Duodenal mucosa (tissue), 2 donors: ENCODE measurements at regions not wholly inside any gene's neighbourhood (a gene's known extent, or its start where the extent isn't known, plus 50 kb on each side); places are given as distances from the start of the nearest gene placed in this dataset.

Source experiments
- H3K27ac ChIP-seq: one replicate; pipeline ENCODE4 v1.7.0; 2013; ENCODE audit warnings: low read depth, low read length
- H3K27me3 ChIP-seq, 2 donors: one replicate each; pipeline ENCODE4 v1.7.0; 2013; ENCODE audit warnings: low read length in 2 of 2, control low read depth in 1 of 2; ENCODE audit not compliant: insufficient read depth in 2 of 2, control insufficient read depth in 1 of 2
- H3K36me3 ChIP-seq, 2 donors: one replicate each; pipeline ENCODE4 v1.7.0; 2013; ENCODE audit warnings: low read length in 2 of 2, control low read depth in 1 of 2; ENCODE audit not compliant: insufficient read depth in 2 of 2, control insufficient read depth in 1 of 2
- H3K4me1 ChIP-seq, 2 donors: one replicate each; pipeline ENCODE4 v1.7.0; 2013; ENCODE audit warnings: low read length in 2 of 2, control low read depth in 1 of 2; ENCODE audit not compliant: insufficient read depth in 2 of 2, control insufficient read depth in 1 of 2
- H3K4me3 ChIP-seq, 2 donors: one replicate each; pipeline ENCODE4 v1.7.0; 2013; ENCODE audit warnings: low read length in 2 of 2, low read depth in 1 of 2
- H3K9ac ChIP-seq, 2 donors: one replicate each; pipeline ENCODE4 v1.7.0; 2013; ENCODE audit warnings: low read length in 2 of 2, low read depth in 1 of 2
- H3K9me3 ChIP-seq, 2 donors: one replicate each; pipeline ENCODE4 v1.7.0; 2013; ENCODE audit warnings: low read length in 2 of 2, control low read depth in 1 of 2; ENCODE audit not compliant: control insufficient read depth in 1 of 2

DNA sequence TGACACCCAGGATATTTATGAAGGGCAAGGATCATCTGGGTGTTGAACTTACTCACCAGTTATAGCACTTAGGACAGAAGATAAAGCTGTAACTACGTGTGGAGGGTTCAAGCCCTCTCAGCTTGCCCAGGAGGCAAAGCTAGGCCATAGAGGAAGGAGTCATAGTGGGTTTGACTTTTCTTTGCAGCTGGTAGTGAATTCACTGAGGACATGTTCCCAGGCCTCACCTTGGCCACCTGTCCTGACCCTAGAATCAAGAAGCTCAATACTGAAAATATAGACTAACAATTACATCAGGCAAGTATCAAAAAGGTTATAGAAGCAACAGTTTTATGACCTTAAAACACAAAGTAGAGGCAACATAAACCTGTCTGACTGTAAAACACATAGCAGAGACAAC lies 1207.7 kb downstream of the SLITRK1 start:
- H3K4me3 ChIP-seq = no peak overlapping the region
- H3K27me3 ChIP-seq = no peaks in the 10 kb centered on the region
- H3K27ac ChIP-seq = no peak overlapping the region
- no peak overlapping the region for H3K9ac ChIP-seq
- no peaks in the 10 kb centered on the region for H3K36me3 ChIP-seq
- H3K9me3 ChIP-seq = peaks cover 0 to 6% of the 10 kb centered on the region in 2 donors
- no peaks in the 10 kb centered on the region for H3K4me1 ChIP-seq

- H3K4me1 ChIP-seq = no peaks in the 10 kb centered on the region
- H3K27ac ChIP-seq = no peak overlapping the region
- H3K4me3 ChIP-seq = no peak overlapping the region
- H3K36me3 ChIP-seq = no peaks in the 10 kb centered on the region
- H3K27me3 ChIP-seq = no peaks in the 10 kb centered on the region
- peaks cover 0 to 2% of the 10 kb centered on the region in 2 donors for H3K9me3 ChIP-seq
- H3K9ac ChIP-seq = no peak overlapping the region
Observed at GRCh38 chr13:82672248-82672647, 1210.0 kb downstream of the SLITRK1 start.

DNA sequence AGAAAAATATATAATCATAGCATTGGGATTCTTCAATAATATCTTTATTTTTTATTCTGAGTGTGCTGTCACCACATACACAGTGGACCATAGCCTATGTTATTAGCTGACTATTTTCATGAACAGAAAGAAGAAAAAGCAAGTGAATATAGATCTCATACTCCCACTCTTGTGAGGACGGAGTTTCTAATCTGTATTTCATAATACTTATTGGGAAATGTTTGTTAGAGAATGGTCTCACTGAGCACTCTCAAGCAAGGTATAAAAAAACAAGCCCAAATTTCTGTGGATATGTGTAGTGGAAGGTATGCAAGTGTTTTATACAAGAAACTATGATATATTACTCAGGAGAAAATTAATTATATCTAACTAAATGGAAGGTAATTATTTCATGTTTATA lies 1218.1 kb downstream of the SLITRK1 start:
- no peaks in the 10 kb centered on the region for H3K4me1 ChIP-seq
- H3K9me3 ChIP-seq = peaks cover 2 to 4% of the 10 kb centered on the region in 2 donors
- no peak overlapping the region for H3K27ac ChIP-seq
- no peaks in the 10 kb centered on the region for H3K36me3 ChIP-seq
- H3K27me3 ChIP-seq = no peaks in the 10 kb centered on the region
- no peak overlapping the region for H3K9ac ChIP-seq
- H3K4me3 ChIP-seq = no peak overlapping the region

DNA sequence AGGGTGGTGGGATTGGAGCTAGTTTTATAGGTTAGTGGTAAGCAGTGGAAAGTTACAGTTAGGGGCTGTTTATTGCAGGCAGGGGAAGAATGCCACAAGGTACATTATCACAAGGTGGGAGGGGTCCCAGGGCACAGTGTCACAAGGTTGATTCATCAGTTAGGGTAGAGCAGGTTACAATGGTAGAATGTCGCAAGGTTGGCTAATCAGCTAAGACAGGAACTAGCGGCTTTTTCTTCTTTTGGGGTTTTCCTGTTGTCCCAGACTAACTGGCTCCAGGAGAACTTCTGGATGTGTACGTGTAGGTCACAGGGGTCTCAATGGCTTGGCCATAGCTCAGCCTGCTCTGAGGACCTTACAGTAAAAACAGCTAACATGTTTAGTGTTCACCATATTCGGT lies 1221.1 kb downstream of the SLITRK1 start:
- peaks cover 2 to 8% of the 10 kb centered on the region in 2 donors for H3K9me3 ChIP-seq
- no peak overlapping the region for H3K27ac ChIP-seq
- H3K27me3 ChIP-seq = no peaks in the 10 kb centered on the region
- no peaks in the 10 kb centered on the region for H3K4me1 ChIP-seq
- H3K36me3 ChIP-seq = no peaks in the 10 kb centered on the region
- H3K4me3 ChIP-seq = no peak overlapping the region
- H3K9ac ChIP-seq = no peak overlapping the region

DNA sequence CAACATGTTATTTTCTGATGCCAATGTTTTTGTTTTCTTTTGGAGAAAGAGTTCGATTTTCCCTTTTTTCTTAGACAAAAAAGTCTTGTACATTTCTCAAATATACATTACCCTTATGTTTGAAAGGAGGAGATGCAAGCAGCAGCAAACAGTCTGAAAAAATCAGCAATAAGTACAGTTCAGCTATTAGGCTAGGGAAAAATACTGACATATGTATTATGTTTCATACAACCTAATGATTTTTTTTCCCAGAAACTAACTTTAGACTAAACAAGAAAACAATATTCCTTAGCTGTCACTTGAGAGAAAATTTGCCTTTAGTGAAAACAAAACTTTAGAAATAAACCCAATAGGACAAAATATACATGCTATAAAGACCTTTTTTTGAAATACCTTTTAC lies 1223.5 kb downstream of the SLITRK1 start:
- no peaks in the 10 kb centered on the region for H3K36me3 ChIP-seq
- H3K27me3 ChIP-seq = no peaks in the 10 kb centered on the region
- no peak overlapping the region for H3K27ac ChIP-seq
- H3K4me3 ChIP-seq = no peak overlapping the region
- H3K9me3 ChIP-seq = peaks cover 0 to 11% of the 10 kb centered on the region in 2 donors
- H3K4me1 ChIP-seq = no peaks in the 10 kb centered on the region
- no peak overlapping the region for H3K9ac ChIP-seq

DNA sequence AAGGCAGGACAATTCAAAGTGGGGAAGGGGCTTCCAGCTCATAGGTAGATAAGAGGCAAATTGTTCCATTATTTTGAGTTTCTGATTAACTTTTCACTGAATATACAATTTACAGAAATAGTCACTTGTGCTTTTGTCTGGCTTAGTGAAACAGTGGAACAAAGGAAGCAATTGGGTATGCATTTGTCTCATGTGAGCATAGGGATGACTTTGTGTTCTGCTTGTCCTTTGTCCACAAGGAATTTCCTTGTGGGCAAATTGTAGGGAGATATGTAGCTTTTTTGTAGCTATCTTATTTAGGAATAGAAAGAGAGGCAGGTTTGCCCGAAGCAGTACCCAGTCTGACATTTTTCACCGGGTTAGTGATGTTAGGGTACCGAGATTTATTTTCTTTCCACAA lies 1224.8 kb downstream of the SLITRK1 start:
- Histone ChIP-seq H3K4me1 (no peaks in the 10 kb centered on the region), H3K27ac (no peak overlapping the region), H3K27me3 (no peaks in the 10 kb centered on the region), H3K36me3 (no peaks in the 10 kb centered on the region), H3K9me3 (peaks cover 0 to 11% of the 10 kb centered on the region in 2 donors), H3K9ac (no peak overlapping the region), H3K4me3 (no peak overlapping the region)

DNA sequence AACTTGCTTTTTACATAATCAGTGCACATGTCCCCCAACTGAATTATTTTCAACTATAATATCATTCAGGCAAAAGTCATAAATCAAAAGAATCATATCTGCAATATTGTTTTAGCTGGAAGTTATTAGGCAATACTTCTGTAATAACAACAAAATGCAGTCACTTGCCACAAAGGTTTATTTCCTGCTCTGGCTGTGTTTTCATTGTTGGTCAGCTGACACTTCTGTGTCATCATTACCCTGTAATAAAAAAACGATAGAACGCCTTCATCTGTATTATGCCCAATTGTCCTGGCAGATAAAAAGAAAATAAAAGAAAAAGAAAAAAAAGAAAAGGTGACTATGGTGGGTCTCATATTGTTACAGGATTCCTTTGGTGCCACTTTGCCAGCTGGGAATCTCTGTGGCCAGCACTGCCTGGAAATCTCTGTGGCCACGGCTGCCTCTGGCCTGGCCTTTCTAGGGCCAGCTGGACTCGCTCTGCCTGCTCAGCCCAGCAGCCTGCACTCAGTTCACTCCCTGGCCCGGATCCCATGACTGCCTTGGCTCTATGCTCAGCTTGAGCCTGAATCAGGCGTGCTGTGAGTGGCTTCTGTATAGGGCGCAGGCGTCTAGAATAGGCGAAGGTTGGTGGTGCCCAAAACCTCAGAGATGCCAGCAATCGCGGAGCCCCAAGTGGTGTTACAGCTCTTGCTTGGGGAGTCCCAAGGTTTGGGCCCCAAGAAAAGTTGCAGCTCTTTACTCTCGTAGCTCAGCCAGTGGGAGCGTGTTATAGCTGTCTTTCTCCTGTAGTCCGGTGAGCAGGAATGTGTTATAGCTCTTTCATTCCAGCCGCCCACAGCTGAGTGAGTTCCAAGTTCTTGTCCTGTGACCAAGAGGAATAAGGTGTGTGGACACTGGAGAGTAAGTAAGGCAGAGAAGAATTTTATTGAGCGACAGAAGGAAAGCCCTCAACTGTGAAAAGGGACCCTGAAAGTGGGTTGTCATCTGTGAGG lies 1227.1 kb downstream of the SLITRK1 start:
- Histone ChIP-seq H3K9ac (no peak overlapping the region), H3K4me3 (no peak overlapping the region), H3K9me3 (peaks cover 0 to 11% of the 10 kb centered on the region in 2 donors), H3K27me3 (no peaks in the 10 kb centered on the region), H3K27ac (no peak overlapping the region), H3K36me3 (no peaks in the 10 kb centered on the region), H3K4me1 (no peaks in the 10 kb centered on the region)

DNA sequence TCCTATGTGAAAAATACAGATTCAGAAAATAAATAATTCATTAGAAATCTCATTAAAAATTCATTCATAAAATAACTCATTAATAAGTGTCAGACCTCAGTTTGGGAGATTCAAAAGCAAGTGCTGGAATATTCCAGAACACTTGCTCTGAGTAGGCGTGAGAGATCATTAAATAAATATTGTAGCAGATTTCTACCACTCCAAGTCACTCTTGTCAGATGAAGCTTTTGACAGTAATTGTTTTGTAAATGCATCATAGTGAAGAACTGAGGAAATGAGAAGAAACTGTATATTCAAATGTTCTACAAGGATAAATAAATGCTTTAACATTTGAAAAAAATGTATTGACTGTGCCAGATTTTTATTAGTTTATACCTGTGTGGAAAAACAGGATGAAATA lies 1228.1 kb downstream of the SLITRK1 start:
- H3K36me3 ChIP-seq = no peaks in the 10 kb centered on the region
- H3K4me1 ChIP-seq = no peaks in the 10 kb centered on the region

DNA sequence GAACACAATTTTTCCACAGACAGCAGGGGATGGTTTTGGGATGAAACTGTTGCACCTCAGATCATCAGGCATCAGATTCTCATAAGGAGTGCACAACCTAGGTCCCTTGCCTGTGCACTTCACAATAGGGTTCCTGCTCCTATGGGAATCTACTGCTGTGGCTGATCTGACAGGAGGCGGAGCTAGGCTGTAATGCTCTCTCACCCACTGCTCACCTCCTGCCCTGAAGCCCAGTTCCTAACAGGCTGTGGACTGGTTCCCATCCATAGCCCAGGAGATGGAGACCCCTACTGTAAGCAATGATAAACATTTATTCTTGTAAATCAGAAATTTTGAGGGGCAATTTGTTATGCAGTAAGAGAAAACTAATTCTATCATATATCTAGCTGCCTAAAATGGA lies 1234.7 kb downstream of the SLITRK1 start:
- Histone ChIP-seq H3K9me3 (peaks cover 0 to 6% of the 10 kb centered on the region in 2 donors), H3K36me3 (no peaks in the 10 kb centered on the region), H3K27me3 (no peaks in the 10 kb centered on the region), H3K4me1 (no peaks in the 10 kb centered on the region), H3K9ac (no peak overlapping the region), H3K27ac (no peak overlapping the region), H3K4me3 (no peak overlapping the region)

More for the DNA sequence above, 1228.1 kb downstream of the SLITRK1 start:
- Histone ChIP-seq H3K9ac (no peak overlapping the region), H3K4me3 (no peak overlapping the region), H3K27ac (no peak overlapping the region), H3K27me3 (no peaks in the 10 kb centered on the region), H3K9me3 (peaks cover 0 to 6% of the 10 kb centered on the region in 2 donors)

- H3K9me3 ChIP-seq = peaks cover 13 to 14% of the 10 kb centered on the region in 2 donors
- H3K27me3 ChIP-seq = no peaks in the 10 kb centered on the region
- H3K27ac ChIP-seq = no peak overlapping the region
- no peak overlapping the region for H3K9ac ChIP-seq
- no peaks in the 10 kb centered on the region for H3K4me1 ChIP-seq
- H3K36me3 ChIP-seq = no peaks in the 10 kb centered on the region
- no peak overlapping the region for H3K4me3 ChIP-seq
Observed at GRCh38 chr13:82636119-82636518, 1246.2 kb downstream of the SLITRK1 start.
